ENCODE measurements at regions not wholly inside any gene's neighbourhood (a gene's known extent, or its start where the extent isn't known, plus 50 kb on each side); places are given as distances from the start of the nearest gene placed in this dataset.

DNA sequence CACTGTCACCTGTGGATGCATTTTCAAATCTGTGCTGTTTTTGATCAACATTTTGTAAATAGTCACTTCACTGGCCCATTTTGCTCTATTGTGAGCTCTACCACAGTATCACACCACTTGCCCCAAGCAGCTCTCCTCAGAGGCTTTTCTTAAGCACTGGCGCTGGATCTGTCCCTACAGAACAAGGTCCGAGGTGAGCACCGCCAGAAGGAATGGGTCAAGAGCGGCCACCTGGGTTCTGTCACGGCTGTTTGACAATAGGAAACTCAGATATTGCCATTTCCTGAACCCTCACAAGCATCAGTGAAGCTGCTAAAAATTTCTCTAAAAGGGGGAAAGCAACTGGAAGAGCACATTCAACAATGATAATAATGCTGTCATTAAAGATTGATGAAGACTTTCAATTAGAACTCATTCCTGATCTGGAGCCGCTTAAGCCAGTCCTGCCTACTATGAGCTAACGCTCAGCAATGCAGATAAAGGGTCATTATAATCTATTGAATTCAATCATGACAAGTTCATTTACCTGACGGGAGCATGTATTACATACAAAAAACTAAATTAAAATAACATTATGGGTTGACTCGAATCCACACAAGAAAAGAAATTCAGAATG, 514.0 kb downstream of the GALR1 start:
- TF ChIP-seq, protein P1, sequence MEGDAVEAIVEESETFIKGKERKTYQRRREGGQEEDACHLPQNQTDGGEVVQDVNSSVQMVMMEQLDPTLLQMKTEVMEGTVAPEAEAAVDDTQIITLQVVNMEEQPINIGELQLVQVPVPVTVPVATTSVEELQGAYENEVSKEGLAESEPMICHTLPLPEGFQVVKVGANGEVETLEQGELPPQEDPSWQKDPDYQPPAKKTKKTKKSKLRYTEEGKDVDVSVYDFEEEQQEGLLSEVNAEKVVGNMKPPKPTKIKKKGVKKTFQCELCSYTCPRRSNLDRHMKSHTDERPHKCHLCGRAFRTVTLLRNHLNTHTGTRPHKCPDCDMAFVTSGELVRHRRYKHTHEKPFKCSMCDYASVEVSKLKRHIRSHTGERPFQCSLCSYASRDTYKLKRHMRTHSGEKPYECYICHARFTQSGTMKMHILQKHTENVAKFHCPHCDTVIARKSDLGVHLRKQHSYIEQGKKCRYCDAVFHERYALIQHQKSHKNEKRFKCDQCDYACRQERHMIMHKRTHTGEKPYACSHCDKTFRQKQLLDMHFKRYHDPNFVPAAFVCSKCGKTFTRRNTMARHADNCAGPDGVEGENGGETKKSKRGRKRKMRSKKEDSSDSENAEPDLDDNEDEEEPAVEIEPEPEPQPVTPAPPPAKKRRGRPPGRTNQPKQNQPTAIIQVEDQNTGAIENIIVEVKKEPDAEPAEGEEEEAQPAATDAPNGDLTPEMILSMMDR (IDR thresholded peaks at IDR 0.05), result no peak
- TF ChIP-seq POLR2A (IDR thresholded peaks at IDR 0.05), result no peak

All from heart left ventricle (tissue), 13 donors.